ENCODE measurements at regions not wholly inside any gene's neighbourhood (a gene's known extent, or its start where the extent isn't known, plus 50 kb on each side); places are given as distances from the start of the nearest gene placed in this dataset.

DNA sequence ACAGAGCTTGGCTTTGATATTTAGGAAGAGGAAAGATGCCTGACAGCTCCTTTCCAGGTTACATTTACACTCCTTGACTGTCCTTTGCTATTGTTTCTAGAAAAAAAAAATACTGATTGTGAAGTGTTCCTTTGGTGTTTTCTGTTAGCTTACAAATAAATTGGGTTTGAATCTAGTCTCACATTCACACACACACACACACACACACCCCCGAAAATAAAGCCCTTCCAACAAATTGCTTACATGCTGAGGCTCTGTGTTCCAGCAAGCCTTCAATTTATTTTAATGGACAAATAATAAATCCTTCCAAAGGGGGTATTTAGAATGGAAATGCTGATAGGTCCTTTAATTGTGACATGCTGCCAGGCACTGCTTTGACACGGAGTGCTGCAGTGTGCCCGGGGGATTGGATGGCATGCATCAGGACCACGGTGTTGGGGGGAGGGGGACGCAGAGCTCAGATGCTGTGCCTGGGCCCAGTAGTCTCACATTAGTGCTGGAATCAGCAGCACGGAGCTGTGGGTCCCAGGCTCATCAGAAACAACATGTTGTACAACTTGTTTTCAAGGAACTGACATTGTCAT, 199.9 kb downstream of the CD83 start:
- H3K27me3 ChIP-seq (replicated peaks) = no peaks in the 10 kb centered on the region
- no peak overlapping the region for H3K27ac ChIP-seq
- H3K4me3 ChIP-seq (ENCODE audit: low read depth, low read length) = no peak overlapping the region
- H3K36me3 ChIP-seq (replicated peaks) = no peaks in the 10 kb centered on the region
- no peak for DNase-seq
- in situ Hi-C loops (cut with HindIII; ENCODE audit: low pct_ligation_motif_present, low sequenced_read_pairs) = no loop called here
- TF ChIP-seq CTCF (IDR thresholded peaks at IDR 0.05; ENCODE audit: low read depth, low read length, missing control alignments) = no peak

DNA sequence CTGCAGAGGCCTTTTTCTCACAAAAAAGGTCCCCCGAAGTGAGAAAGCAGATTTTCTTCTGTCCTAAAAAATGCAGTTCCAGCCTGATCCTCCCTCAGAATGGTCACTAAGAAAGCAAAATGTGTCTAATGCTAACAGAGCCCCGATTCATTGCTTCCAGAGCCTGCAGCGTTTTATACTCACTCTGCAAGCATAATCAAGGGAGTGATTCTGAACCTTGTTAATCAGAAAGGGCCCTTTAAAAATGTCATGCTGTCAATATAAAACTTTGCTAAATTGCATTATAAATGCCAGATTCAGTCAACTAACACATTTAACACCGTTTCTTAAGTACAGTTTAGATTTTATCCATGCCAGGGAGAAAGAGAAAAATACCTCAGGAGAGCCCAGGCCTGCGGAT, 202.8 kb downstream of the CD83 start:
- TF ChIP-seq CTCF (IDR thresholded peaks at IDR 0.05; ENCODE audit: low read depth, low read length, missing control alignments) = no peak

GRCh38 chr6:14321992-14322772, 204.6 kb downstream of the CD83 start:
- Histone ChIP-seq H3K4me3 (ENCODE audit: low read depth, low read length) (no peak overlapping the region), H3K36me3 (replicated peaks) (no peaks in the 10 kb centered on the region), H3K27ac (no peak overlapping the region), H3K27me3 (replicated peaks) (no peaks in the 10 kb centered on the region)
- TF ChIP-seq CTCF (IDR thresholded peaks at IDR 0.05; ENCODE audit: low read depth, low read length, missing control alignments) = peak; percentile 46
- in situ Hi-C loops (cut with HindIII; ENCODE audit: low pct_ligation_motif_present, low sequenced_read_pairs) = no loop called here
- DNase-seq = no peak

More for the DNA sequence above, 202.8 kb downstream of the CD83 start:
- Histone ChIP-seq H3K36me3 (replicated peaks) (no peaks in the 10 kb centered on the region), H3K27ac (no peak overlapping the region), H3K27me3 (replicated peaks) (no peaks in the 10 kb centered on the region), H3K4me3 (ENCODE audit: low read depth, low read length) (no peak overlapping the region)
- in situ Hi-C loops (cut with HindIII; ENCODE audit: low pct_ligation_motif_present, low sequenced_read_pairs) = no loop called here
- no peak for DNase-seq

DNA sequence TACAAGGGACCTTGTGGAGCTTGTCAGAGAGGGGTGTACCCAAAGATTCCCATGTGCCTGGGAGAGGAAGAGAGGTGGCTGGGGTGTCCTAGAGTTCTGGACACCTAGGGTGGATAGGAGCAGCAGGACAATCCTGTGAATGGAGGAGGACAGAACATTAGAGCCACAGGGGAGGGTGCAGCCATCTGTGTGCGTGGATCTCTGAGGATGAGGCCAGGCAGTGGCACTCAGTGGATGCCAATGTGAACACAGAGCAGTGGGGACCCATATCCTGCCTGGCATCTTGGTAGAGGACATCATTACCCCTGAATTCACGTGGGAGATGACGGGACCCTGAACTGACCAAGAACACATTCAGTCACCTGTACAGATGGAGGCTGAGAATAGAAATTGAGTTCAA, 205.3 kb downstream of the CD83 start:
- in situ Hi-C loops (cut with HindIII; ENCODE audit: low pct_ligation_motif_present, low sequenced_read_pairs) = no loop called here
- Histone ChIP-seq H3K36me3 (replicated peaks) (no peaks in the 10 kb centered on the region), H3K27ac (no peak overlapping the region), H3K27me3 (replicated peaks) (no peaks in the 10 kb centered on the region), H3K4me3 (ENCODE audit: low read depth, low read length) (no peak overlapping the region)
- no peak for DNase-seq
- TF ChIP-seq CTCF (IDR thresholded peaks at IDR 0.05; ENCODE audit: low read depth, low read length, missing control alignments) = no peak

DNA sequence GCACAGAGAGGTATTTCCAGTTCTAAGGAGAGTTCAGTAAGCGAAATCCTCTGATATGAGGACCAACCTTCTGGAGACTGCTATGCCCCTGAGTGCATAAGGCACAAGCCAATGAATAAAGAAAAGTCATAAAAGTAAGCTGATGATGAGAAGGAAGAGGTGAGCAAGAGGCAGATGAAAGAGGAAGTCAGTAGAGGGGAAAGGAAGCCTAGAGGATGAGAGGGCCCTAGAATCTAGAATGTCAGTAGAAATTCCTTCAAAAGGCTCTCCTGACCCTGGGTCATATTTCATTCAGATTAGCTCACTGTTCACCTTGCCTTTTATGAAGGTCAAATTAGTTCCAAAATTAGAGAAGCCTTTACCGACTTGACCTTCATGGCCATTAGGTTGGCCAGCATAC, 209.2 kb downstream of the CD83 start:
- H3K27me3 ChIP-seq (replicated peaks) = no peaks in the 10 kb centered on the region
- in situ Hi-C loops (cut with HindIII; ENCODE audit: low pct_ligation_motif_present, low sequenced_read_pairs) = no loop called here
- no peak for DNase-seq
- no peak overlapping the region for H3K4me3 ChIP-seq (ENCODE audit: low read depth, low read length)
- no peak overlapping the region for H3K27ac ChIP-seq
- TF ChIP-seq CTCF (IDR thresholded peaks at IDR 0.05; ENCODE audit: low read depth, low read length, missing control alignments) = no peak
- H3K36me3 ChIP-seq (replicated peaks) = no peaks in the 10 kb centered on the region
